Stomach (tissue), 4 donors: ENCODE measurements at regions not wholly inside any gene's neighbourhood (a gene's known extent, or its start where the extent isn't known, plus 50 kb on each side); places are given as distances from the start of the nearest gene placed in this dataset.

ENCODE experiments used
- POLR2A ChIP-seq, 4 donors: fragments of 450-650 bp; IDR thresholded peaks; one replicate each; pipeline ENCODE4 v1.6.1; 2016; ENCODE audit warnings: antibody characterized with exemption in 4 of 4, control low read depth in 2 of 4, mild to moderate bottlenecking in 1 of 4, moderate library complexity in 1 of 4
- TF ChIP-seq, protein P1 (sequence below), 7 experiments: fragments of 450-650 bp in 4 of 7; fragments of 200-600 bp in 3 of 7; sonication (generic) in 3 of 7; IDR thresholded peaks; one replicate each; pipeline ENCODE4 v1.5.1; 2016 to 2019; ENCODE audit warnings: antibody characterized with exemption in 7 of 7, control low read depth in 2 of 7, mild to moderate bottlenecking in 1 of 7

DNA sequence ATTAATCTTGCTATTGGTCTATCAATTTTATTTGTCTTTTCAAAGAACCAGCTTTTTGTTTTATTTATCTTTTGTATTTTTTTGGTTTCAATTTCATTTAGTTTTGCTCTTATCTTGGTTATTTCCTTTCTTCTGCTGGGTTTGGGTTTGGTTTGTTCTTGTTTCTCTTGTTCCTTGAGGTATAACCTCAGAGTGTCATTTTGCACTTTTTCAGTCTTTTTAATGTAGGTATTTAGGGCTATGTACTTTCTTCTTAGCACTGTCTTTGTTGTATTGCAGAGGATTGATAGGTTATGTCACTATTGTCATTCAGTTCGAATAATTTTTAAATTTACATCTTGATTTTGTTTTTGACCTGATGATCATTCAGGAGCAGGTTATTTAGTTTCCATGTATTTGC, 92.7 kb upstream of the DCD start:
- TF ChIP-seq, protein P1, sequence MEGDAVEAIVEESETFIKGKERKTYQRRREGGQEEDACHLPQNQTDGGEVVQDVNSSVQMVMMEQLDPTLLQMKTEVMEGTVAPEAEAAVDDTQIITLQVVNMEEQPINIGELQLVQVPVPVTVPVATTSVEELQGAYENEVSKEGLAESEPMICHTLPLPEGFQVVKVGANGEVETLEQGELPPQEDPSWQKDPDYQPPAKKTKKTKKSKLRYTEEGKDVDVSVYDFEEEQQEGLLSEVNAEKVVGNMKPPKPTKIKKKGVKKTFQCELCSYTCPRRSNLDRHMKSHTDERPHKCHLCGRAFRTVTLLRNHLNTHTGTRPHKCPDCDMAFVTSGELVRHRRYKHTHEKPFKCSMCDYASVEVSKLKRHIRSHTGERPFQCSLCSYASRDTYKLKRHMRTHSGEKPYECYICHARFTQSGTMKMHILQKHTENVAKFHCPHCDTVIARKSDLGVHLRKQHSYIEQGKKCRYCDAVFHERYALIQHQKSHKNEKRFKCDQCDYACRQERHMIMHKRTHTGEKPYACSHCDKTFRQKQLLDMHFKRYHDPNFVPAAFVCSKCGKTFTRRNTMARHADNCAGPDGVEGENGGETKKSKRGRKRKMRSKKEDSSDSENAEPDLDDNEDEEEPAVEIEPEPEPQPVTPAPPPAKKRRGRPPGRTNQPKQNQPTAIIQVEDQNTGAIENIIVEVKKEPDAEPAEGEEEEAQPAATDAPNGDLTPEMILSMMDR (IDR thresholded peaks at IDR 0.05) = no peak
- TF ChIP-seq POLR2A (IDR thresholded peaks at IDR 0.05) = no peak
